ENCODE measurements at regions not wholly inside any gene's neighbourhood (a gene's known extent, or its start where the extent isn't known, plus 50 kb on each side); places are given as distances from the start of the nearest gene placed in this dataset.
"Not testable (repeated sequence)": the region's sequence is repeated elsewhere in the genome, so short reads cannot be mapped to it uniquely, and the experiment has no call there.

DNA sequence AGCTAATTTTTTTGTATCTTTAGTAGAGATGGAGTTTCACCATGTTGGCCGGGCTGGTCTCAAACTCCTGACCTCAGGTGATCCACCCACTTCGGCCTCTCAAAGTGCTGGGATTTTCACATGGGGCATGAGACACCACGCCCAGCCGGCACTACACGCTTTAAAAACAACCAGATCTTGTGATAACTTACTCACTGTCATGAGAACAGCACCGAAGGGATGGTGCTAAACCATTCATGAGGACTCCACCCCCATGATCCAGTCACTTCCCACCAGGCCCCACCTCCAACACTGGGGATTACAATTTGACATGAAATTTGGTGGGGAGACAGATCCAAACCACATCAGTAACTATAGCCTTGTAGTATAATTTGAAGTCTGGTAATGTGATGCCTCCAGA lies 67.4 kb upstream of the ZNF169 start:
- DNase-seq (ENCODE audit: low read depth) = not testable (repeated sequence)

DNA sequence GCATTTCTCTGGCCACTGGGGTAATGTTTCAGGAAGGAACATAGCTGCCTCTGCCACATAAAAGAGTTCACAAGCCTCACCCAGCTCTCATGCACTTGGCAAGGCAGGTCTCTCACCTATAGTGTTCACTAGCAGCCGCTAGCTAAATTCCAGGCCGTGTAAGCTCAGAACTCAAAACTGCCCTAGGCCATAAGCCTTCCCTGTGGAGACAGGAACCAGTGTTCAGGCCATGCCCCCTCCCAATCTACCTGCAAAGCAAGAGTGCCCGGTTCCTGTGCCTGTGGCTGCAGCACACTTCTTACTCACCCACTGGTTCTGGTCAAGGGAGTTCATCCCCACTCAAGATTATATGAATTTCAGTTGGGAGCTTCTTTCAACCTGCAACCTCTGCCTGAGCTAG lies 60.7 kb upstream of the ZNF169 start:
- DNase-seq (ENCODE audit: low read depth) = no peak

DNA sequence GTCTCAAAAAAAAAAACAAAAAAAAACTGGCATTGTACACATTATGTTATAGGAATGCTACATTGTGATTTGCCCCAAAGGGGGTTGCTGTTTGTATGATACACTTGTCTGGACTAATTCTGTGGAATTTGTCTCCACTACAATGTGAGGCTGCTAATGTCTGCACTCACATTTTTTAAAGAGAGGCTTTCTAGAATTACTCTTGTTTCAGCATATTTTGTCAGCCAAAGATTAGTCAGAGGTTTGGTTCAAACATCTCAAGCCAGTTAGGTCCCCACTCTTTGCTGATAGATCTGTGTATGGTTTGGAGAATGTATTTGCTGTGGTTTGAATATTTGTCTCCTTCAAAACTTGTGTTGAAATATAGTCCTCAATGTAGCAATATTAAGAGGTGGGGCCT lies 59.3 kb upstream of the ZNF169 start:
- DNase-seq (ENCODE audit: low read depth) = no peak

DNA sequence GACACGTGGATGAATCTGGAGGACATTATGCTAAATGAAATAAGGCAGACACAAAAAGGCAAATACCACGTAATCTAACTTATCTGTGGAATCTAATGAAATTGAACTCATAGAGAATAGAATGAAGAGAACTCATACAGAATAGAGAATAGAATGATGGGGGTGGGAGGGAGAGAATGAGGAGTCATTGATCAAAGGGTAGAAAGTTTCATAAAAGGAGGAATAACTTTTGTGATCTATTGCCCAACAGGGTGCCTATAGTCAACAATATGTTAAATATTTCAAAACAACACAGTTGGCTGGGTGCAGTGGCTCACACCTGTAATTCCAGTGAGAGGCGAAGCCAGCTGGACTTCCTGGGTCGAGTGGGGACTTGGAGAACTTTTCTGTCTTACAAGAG lies 54.9 kb upstream of the ZNF169 start:
- no peak for DNase-seq (ENCODE audit: low read depth)

DNA sequence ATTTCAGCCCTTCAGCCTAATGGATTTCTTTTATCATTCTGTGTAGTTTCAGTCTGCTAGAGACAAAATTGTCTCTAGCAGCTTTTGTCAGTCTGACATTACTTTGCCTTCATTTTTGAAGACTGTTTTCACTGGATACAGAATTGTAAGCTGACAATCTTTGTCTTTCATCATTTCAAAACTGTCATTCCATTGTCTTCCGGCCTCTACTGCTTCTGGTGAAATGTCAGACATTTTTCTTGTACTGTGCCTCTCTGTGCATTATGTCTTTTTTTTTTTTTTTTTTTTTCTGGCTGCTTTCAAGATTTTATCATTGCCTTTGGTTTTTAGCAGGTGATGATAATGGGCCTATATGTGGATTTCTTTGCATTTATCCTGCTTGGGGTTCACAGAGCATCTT lies 51.3 kb upstream of the ZNF169 start:
- DNase-seq (ENCODE audit: low read depth) = no peak

Measured in activated T-cell treated with anti-CD3 and anti-CD28 coated beads for 1 hour (primary cell).